Gastroesophageal sphincter (tissue), 4 donors: ENCODE measurements at regions not wholly inside any gene's neighbourhood (a gene's known extent, or its start where the extent isn't known, plus 50 kb on each side); places are given as distances from the start of the nearest gene placed in this dataset.

Source experiments
- ATAC-seq: fragments of 150-250 bp; one replicate; pipeline ENCODE4 v1.9.1; 2016; ENCODE audit warnings: mild to moderate bottlenecking, moderate library complexity
- H3K27ac ChIP-seq, 4 donors: fragments of 200-600 bp; sonication (generic) in 3 of 4; 1 replicate in 3 of 4; 2 replicates in 1 of 4; pipeline ENCODE4 v1.5.1; 2016 to 2019
- H3K27me3 ChIP-seq: fragments of 200-600 bp; sonication (generic); one replicate; pipeline ENCODE4 v1.5.1; 2019
- H3K36me3 ChIP-seq, 2 donors: fragments of 200-600 bp; sonication (generic); one replicate each; pipeline ENCODE4 v1.5.1; 2019; ENCODE audit warnings: control low read depth in 1 of 2
- H3K4me1 ChIP-seq, 3 donors: fragments of 200-600 bp; sonication (generic); 1 replicate in 2 of 3; 2 replicates in 1 of 3; pipeline ENCODE4 v1.5.1; 2016 to 2019; ENCODE audit warnings: control low read depth in 2 of 3
- H3K4me3 ChIP-seq, 2 donors: fragments of 200-600 bp; sonication (generic); one replicate each; pipeline ENCODE4 v1.5.1; 2019; ENCODE audit warnings: mild to moderate bottlenecking in 1 of 2, moderate library complexity in 1 of 2
- H3K9me3 ChIP-seq, 3 donors: fragments of 200-600 bp; sonication (generic); one replicate each; pipeline ENCODE4 v1.5.1; 2017 to 2019; ENCODE audit warnings: control low read depth in 2 of 3
- CTCF ChIP-seq, 4 experiments: fragments of 200-600 bp in 2 of 4; fragments of 450-650 bp in 2 of 4; sonication (generic) in 1 of 4; IDR thresholded peaks; one replicate each; pipeline ENCODE4 v1.5.1; 2017 to 2019; ENCODE audit warnings: antibody characterized with exemption in 4 of 4, mild to moderate bottlenecking in 2 of 4, moderate library complexity in 2 of 4
- EP300 ChIP-seq: sonication (generic); formaldehyde crosslinking; IDR thresholded peaks from one replicate; pipeline ENCODE4 v1.6.1; 2017; ENCODE audit warnings: antibody characterized with exemption, mild to moderate bottlenecking
- POLR2A ChIP-seq, 2 donors: fragments of 450-650 bp; IDR thresholded peaks; one replicate each; pipeline ENCODE4 v1.6.1; 2017; ENCODE audit warnings: antibody characterized with exemption in 2 of 2, mild to moderate bottlenecking in 2 of 2, moderate library complexity in 1 of 2
- POLR2AphosphoS5 ChIP-seq: sonication (generic); formaldehyde crosslinking; IDR thresholded peaks from one replicate; pipeline ENCODE4 v1.6.1; 2017; ENCODE audit warnings: antibody characterized with exemption
- WGBS, 2 donors: methylation state at CpG; one replicate each; pipeline ENCODE4 v1.1.5; 2018; ENCODE audit warnings: low coverage in 1 of 2; 5-methylcytosine and 5-hydroxymethylcytosine counted together

- Histone ChIP-seq H3K27ac (no peak overlapping the region), H3K4me1 (no peaks in the 10 kb centered on the region), H3K9me3 (no peaks in the 10 kb centered on the region), H3K36me3 (no peaks in the 10 kb centered on the region), H3K4me3 (no peak overlapping the region), H3K27me3 (no peaks in the 10 kb centered on the region)
- no peak for ATAC-seq
- no CpG with 5 or more reads among the region's 5 CpGs for WGBS, 2 donors
- TF ChIP-seq CTCF (IDR thresholded peaks at IDR 0.05) (no peak), POLR2A (IDR thresholded peaks at IDR 0.05) (no peak), POLR2AphosphoS5 (no peak), EP300 (no peak)
Measured at GRCh38 chr10:111481261-111481826, 404.5 kb downstream of the ADRA2A start.

DNA sequence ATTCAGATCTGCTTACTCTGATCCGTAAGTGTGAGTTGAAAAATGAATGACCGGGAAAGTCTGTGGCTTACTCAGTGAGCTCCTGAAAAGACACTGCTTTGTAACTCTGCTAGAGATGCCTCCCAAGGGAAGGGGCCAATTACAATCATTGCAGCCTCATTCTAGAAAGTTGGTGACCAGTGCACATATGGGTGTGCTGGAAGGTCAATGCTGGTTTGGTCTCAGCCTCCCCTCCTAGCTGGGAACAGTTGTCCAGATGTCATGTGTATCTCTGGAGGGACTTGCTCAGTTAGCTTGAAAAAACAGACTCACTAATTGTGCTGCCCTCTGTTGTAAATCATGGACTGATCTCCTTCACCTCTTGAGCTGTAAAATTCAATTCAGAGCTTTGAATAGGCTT lies 405.0 kb downstream of the ADRA2A start:
- Histone ChIP-seq H3K36me3 (no peaks in the 10 kb centered on the region), H3K4me3 (no peak overlapping the region), H3K27ac (no peak overlapping the region), H3K9me3 (no peaks in the 10 kb centered on the region), H3K4me1 (no peaks in the 10 kb centered on the region), H3K27me3 (no peaks in the 10 kb centered on the region)
- TF ChIP-seq EP300, result no peak
- TF ChIP-seq CTCF (IDR thresholded peaks at IDR 0.05), result no peak
- TF ChIP-seq POLR2AphosphoS5, result no peak
- no peak for TF ChIP-seq POLR2A (IDR thresholded peaks at IDR 0.05)
- ATAC-seq, result no peak
- 52% methylated on average over 2 of the region's 2 CpGs; no CpG with 5 or more reads in 1 of the 2 donors for WGBS, 2 donors

DNA sequence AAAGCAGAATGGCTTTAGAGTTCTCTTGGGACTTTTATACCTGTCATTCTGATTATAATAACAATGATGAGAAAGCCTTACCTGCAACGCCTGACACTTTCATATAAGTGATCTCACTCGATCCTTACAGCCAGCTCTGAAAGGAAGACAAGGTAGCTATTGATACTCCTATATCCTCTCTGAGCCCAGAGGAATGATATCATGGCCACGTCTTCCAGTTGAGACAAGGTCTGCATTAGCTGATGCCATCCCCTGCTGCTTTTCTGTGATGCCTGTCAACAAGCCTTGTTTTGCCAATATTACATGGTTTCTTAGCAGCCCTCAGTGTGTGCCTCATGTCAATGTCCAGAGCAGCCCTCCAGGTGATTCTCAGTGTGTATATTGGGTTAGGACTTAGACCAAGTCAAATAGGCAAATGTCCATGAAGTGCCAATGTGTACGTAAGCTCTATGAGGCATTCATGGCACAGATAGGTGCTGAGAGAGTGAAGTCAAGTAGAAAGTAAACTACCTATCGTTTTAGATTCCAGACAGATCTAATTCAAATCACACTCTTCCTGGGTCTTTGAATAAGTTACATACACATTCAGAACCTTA lies 405.9 kb downstream of the ADRA2A start:
- ATAC-seq, result no peak
- H3K27ac ChIP-seq, result no peak overlapping the region
- H3K36me3 ChIP-seq, result no peaks in the 10 kb centered on the region
- H3K9me3 ChIP-seq, result no peaks in the 10 kb centered on the region
- 82% methylated on average over 5 of the region's 5 CpGs for WGBS, 2 donors
- H3K4me1 ChIP-seq, result no peaks in the 10 kb centered on the region
- no peak for TF ChIP-seq POLR2AphosphoS5
- no peak for TF ChIP-seq CTCF (IDR thresholded peaks at IDR 0.05)
- TF ChIP-seq EP300, result no peak
- TF ChIP-seq POLR2A (IDR thresholded peaks at IDR 0.05), result no peak
- no peaks in the 10 kb centered on the region for H3K27me3 ChIP-seq
- H3K4me3 ChIP-seq, result no peak overlapping the region

DNA sequence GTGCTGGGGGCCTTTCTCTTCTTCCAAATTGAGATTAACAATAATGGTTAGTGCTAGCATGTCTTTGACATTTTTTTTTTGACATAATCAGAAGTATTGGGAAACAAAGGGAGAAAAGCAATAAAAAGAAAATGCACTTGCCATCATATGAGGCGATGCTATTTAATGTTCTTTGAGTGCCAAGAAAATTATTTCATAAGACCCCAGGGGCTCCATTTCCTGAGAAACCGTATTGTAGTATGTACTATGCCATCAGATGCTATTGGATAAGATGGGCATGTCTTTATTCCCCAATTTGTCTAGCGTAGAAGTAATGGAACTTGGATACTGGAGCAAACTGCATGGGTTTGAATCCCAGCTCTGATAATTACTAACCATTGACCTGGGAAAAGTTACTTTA lies 408.9 kb downstream of the ADRA2A start:
- Histone ChIP-seq H3K27ac (no peak overlapping the region), H3K27me3 (no peaks in the 10 kb centered on the region), H3K4me1 (no peaks in the 10 kb centered on the region), H3K36me3 (no peaks in the 10 kb centered on the region), H3K4me3 (no peak overlapping the region), H3K9me3 (peaks cover 0 to 17% (median 0%) of the 10 kb centered on the region in 3 donors)
- WGBS, 2 donors, result 65 to 69% methylated on average over 3 of the region's 3 CpGs
- no peak for TF ChIP-seq EP300
- TF ChIP-seq POLR2AphosphoS5, result no peak
- TF ChIP-seq CTCF (IDR thresholded peaks at IDR 0.05), result no peak
- TF ChIP-seq POLR2A (IDR thresholded peaks at IDR 0.05), result no peak
- ATAC-seq, result no peak

DNA sequence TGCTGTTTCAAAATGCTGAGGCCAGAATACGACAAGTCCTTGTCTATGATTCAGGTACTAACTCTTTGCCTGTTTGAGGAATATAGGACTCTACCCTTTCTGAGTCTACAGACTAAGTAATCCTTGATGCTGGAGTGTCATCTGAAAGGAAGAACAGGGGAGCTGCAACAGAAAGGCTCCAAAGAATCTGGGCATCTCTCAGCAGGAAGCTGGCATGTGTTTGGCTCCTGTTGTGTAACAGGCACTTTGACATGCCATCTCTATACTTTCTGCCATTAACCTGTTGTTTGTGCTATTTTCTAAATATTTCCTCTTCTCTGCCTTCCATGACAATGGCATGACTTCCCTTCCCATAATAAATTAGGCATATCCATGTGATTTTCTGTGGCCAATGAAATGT lies 409.5 kb downstream of the ADRA2A start:
- H3K27me3 ChIP-seq, result no peaks in the 10 kb centered on the region
- no peak for ATAC-seq
- H3K9me3 ChIP-seq, result peaks cover 0 to 23% (median 0%) of the 10 kb centered on the region in 3 donors
- H3K4me3 ChIP-seq, result no peak overlapping the region
- TF ChIP-seq POLR2AphosphoS5, result no peak
- H3K36me3 ChIP-seq, result no peaks in the 10 kb centered on the region
- H3K4me1 ChIP-seq, result no peaks in the 10 kb centered on the region
- 86% methylated on average over 1 of the region's 1 CpG for WGBS, 2 donors
- no peak overlapping the region for H3K27ac ChIP-seq
